ENCODE measurements at regions not wholly inside any gene's neighbourhood (a gene's known extent, or its start where the extent isn't known, plus 50 kb on each side); places are given as distances from the start of the nearest gene placed in this dataset.
"Not testable (repeated sequence)": the region's sequence is repeated elsewhere in the genome, so short reads cannot be mapped to it uniquely, and the experiment has no call there.

GRCh38 chr5:96198356-96199058, 234.5 kb downstream of the PCSK1 start:
- ChIA-PET CTCF (no interaction called here), POLR2A (no interaction called here), RAD21 (ENCODE audit: low non-redundant PET in 1 of 2, low total read pairs in 2 of 2, uncharacterized antibody in 2 of 2, unreplicated experiment in 2 of 2) (no interaction called here)
- intact Hi-C loops (cut with micrococcal nuclease) = no loop called here
- Histone ChIP-seq H3K9ac (ENCODE audit: low read length) (no peak overlapping the region), H4K20me1 (ENCODE audit: insufficient read depth) (no peaks in the 10 kb centered on the region), H3K79me2 (ENCODE audit: insufficient read depth, low read length) (no peaks in the 10 kb centered on the region), H3K27me3 (ENCODE audit: insufficient read depth, low read length) (no peaks in the 10 kb centered on the region), H3K9me2 (ENCODE audit: insufficient read depth) (no peaks in the 10 kb centered on the region), H3K36me3 (ENCODE audit: control insufficient read depth in 1 of 2, insufficient read depth in 2 of 2, low read length in 2 of 2) (no peaks in the 10 kb centered on the region), H3K4me1 (ENCODE audit: control insufficient read depth in 1 of 2, insufficient read depth in 2 of 2, low read length in 2 of 2) (no peaks in the 10 kb centered on the region), H3K4me2 (ENCODE audit: low read length) (no peak overlapping the region), H3K4me3 (replicated peaks in 1 of 2; ENCODE audit: low read depth in 1 of 2, low read length in 2 of 2) (no peak overlapping the region), H3K27ac (ENCODE audit: low read depth, low read length) (no peak overlapping the region), H2AFZ (ENCODE audit: low read depth, low read length, poor library complexity, severe bottlenecking) (no peak overlapping the region), H3K9me3 (ENCODE audit: control insufficient read depth in 1 of 2, insufficient read depth in 1 of 2, low read depth in 1 of 2, low read length in 2 of 2) (no peaks in the 10 kb centered on the region)
- no peak for ATAC-seq
- no TSS peak for BruUV-seq (replicated peaks)
- TF ChIP-seq ATF3 (IDR thresholded peaks at IDR 0.05) = no peak
- no peak for TF ChIP-seq POLR2A (IDR thresholded peaks at IDR 0.05; ENCODE audit: borderline replicate concordance, extremely low read depth, insufficient read depth, insufficient read length)
- no peak for TF ChIP-seq EZH2phosphoT487 (IDR thresholded peaks at IDR 0.05; ENCODE audit: borderline replicate concordance)
- no peak for TF ChIP-seq FOSL1 (IDR thresholded peaks at IDR 0.05; ENCODE audit: low read depth)
- no peak for TF ChIP-seq YY1 (IDR thresholded peaks at IDR 0.05; ENCODE audit: extremely low read depth, insufficient replicate concordance, low read depth, low read length)
- no peak for TF ChIP-seq SP1 (IDR thresholded peaks at IDR 0.05; ENCODE audit: low read depth)
- no peak for TF ChIP-seq TCF7L2 (IDR thresholded peaks at IDR 0.05; ENCODE audit: borderline replicate concordance, extremely low read depth, insufficient read depth, insufficient read length)
- no peak for TF ChIP-seq SRF (IDR thresholded peaks at IDR 0.05; ENCODE audit: low read depth)
- TF ChIP-seq RAD21 (IDR thresholded peaks at IDR 0.05; ENCODE audit: low read depth) = no peak
- no peak for TF ChIP-seq CEBPB (IDR thresholded peaks at IDR 0.05; ENCODE audit: low read depth)
- no peak for TF ChIP-seq ZFX (IDR thresholded peaks at IDR 0.05)
- TF ChIP-seq CBX3 (IDR thresholded peaks at IDR 0.05; ENCODE audit: low read depth) = no peak
- TF ChIP-seq ELF1 (IDR thresholded peaks at IDR 0.05; ENCODE audit: borderline replicate concordance, low read depth) = no peak
- no peak for TF ChIP-seq REST (IDR thresholded peaks at IDR 0.05; ENCODE audit: low read depth)
- no peak for TF ChIP-seq JUND (IDR thresholded peaks at IDR 0.05)
- TF ChIP-seq ZNF274 (IDR thresholded peaks at IDR 0.05; ENCODE audit: low read depth, low read length) = no peak
- no peak for DNase-seq (ENCODE audit: low read depth, low spot score)

GRCh38 chr5:96197767-96198166, 235.3 kb downstream of the PCSK1 start:
- RAD21 ChIA-PET (ENCODE audit: low non-redundant PET in 1 of 2, low total read pairs in 2 of 2, uncharacterized antibody in 2 of 2, unreplicated experiment in 2 of 2); ATAC-seq; H3K4me3 ChIP-seq (replicated peaks in 1 of 2; ENCODE audit: low read depth in 1 of 2, low read length in 2 of 2); H2AFZ ChIP-seq (ENCODE audit: low read depth, low read length, poor library complexity, severe bottlenecking); H3K36me3 ChIP-seq (ENCODE audit: control insufficient read depth in 1 of 2, insufficient read depth in 2 of 2, low read length in 2 of 2); CTCF ChIA-PET; H3K4me1 ChIP-seq (ENCODE audit: control insufficient read depth in 1 of 2, insufficient read depth in 2 of 2, low read length in 2 of 2); H3K27ac ChIP-seq (ENCODE audit: low read depth, low read length); POLR2A ChIA-PET; H3K4me2 ChIP-seq (ENCODE audit: low read length); BruUV-seq (replicated peaks); H3K9me2 ChIP-seq (ENCODE audit: insufficient read depth); H3K79me2 ChIP-seq (ENCODE audit: insufficient read depth, low read length); H3K9ac ChIP-seq (ENCODE audit: low read length); H3K9me3 ChIP-seq (ENCODE audit: control insufficient read depth in 1 of 2, insufficient read depth in 1 of 2, low read depth in 1 of 2, low read length in 2 of 2); DNase-seq (ENCODE audit: low read depth, low spot score); intact Hi-C loops (cut with micrococcal nuclease); H4K20me1 ChIP-seq (ENCODE audit: insufficient read depth); H3K27me3 ChIP-seq (ENCODE audit: insufficient read depth, low read length): not testable (repeated sequence)

Data from HCT116 (cell line).